ENCODE measurements at regions not wholly inside any gene's neighbourhood (a gene's known extent, or its start where the extent isn't known, plus 50 kb on each side); places are given as distances from the start of the nearest gene placed in this dataset.

GRCh38 chr5:15260356-15261268, 239.4 kb upstream of the FBXL7 start:
- no peak for DNase-seq

DNA sequence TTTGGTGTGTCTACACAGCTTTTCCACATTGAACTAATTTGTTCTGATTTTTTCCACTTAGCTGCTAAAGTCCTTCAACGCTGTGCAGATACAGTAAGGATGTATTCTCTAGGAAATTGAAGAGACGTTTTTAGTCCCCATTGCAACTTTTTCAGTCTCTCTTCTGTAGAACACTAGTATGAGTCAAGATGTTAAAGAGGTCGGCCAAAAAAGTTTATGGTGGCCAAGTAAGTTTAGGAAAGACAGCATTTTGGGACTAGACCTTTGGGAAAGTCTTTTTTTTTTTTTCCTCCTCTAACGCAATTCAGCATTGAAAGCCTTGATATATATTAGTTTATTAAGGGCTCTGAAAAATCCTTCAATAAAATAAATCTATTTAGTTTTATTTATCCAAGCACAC, 243.5 kb upstream of the FBXL7 start:
- no peak for DNase-seq

DNA sequence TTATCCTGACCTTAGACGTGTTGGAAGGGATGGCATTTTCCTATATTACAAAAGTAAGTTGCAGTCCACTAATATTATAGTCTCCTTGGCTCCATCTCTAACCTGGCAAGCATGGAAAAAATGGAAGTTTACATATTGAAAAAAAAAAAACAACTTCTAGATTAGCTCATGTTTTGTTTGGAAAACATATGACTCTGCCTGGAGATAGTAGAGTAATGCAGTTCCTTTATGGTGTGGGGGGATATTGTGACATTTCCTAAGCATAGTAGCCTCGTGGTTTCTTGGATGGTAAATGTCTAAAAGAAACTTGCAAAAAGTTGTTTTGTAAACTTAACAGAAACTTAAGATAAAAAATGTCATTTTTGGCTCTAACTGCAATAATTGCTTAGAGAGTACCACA, 244.4 kb upstream of the FBXL7 start:
- DNase-seq = no peak

GRCh38 chr5:15254607-15255006, 245.4 kb upstream of the FBXL7 start:
- DNase-seq = no peak

GRCh38 chr5:15252331-15252730, 247.6 kb upstream of the FBXL7 start:
- DNase-seq = no peak

DNA sequence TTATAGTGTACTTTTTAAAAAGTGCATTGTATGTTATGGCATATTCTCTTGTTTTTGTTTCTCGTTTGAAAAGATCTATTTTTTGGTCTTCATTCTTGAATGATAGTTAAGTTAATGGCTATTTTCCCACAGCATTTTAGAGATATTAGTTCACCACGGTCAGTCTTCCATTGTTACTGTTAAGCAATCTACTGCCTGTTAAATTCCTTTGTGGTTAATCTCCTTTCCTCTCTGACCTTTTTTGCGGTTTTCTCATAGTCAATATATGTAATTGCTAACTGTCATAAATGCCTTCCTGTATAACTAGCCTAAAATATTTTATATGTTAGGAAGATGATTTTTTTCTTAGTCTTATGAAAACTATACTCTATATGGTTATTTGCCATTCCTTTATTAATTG, 250.8 kb upstream of the FBXL7 start:
- DNase-seq = no peak

DNA sequence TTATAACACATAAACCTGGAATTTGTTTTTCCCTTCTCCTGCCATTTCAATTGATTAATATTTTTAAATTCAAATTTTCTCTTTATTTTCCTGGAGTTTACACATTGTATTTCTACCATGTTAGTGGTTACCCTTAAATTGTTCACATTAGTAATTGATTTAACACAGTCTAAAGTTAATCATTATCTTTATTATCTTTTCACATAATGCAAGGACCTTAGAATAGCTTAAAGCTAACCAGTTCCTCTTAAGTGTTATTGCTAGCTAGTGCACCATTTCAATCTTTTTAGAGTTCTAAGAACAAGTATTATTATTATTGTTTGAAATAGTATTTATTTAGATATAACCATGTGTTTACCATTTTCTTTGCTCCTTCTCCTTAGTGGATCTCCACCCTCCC, 251.2 kb upstream of the FBXL7 start:
- no peak for DNase-seq

GRCh38 chr5:15245913-15246312, 254.1 kb upstream of the FBXL7 start:
- no peak for DNase-seq

DNA sequence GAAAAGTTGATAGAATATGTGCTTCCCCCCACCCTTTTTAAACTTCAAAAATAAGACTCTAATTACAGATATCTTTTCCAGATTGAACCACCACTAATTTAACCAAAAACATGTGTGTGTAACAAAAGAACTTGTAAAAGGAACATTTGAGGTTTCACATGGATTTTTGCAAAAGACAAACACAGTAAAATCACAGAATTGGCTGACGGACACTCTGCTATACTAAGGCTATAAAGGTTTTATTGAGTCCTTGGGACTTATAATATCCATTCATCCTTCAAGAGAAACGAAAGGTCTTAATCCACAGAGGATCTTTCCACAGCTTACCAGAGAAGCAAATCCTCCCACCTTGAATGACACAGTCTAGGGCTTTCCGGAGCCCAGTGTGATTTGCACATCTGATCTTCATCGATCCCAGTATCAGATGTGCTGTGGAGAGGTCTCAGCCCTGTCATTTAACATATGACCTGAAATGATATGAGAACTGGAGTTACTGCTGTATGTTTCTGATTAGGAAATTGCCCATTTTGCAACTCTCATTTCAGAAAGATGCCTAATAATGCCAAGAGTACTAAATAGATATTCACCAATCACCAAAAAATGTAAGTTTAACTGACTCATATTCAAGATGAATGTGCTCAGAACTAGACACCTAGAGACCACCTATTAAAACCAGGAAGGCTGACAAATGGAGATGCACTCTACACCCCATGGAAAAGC, 256.5 kb upstream of the FBXL7 start:
- no peak for DNase-seq

GRCh38 chr5:15241216-15241821, 258.7 kb upstream of the FBXL7 start:
- DNase-seq = no peak

DNA sequence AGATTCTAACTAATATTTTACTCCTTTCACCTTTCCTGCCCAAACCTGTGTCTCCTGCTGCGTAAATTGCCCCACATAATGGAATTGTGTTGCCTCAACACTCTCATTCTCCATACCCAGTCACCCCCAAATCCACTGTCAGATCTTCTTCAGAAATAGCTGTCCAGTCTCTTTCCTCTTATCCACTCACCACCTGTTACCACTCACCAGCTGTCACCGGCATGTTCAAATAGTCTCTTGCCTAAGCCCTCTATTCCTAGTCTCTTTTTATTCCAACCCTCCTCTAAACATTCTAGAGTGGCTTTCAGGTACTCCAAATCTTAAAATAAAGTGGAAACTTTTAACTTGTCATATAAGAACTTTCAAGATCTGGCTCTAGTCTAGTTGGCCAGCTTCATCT, 262.0 kb upstream of the FBXL7 start:
- no peak for DNase-seq

DNA sequence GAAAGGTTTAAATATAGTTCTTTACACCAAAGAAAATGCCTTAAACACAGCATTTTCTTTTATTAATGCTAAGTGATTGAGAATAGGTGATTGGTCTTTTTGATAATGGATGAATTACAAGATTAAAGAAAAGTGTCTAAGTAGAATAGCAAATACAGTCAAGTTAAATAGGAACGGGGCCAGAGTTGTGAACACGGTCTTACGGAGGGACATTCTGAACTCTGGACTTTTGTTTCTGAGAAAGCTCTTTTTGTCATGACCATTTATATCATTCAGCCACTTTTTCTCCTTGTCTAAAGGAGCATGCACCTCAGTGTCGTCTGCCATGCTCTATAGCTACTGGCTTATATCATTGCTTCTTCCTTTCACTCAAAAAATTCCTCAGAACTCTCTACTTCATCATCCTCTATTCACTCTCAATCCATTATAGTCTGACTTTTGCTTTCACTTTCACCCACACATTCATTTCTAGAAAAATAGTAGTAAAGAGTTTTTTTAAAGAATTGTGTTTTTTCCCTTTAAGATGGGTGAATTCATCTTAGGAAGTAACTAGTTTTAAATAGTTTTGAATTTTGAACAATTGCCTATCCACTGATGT, 263.0 kb upstream of the FBXL7 start:
- DNase-seq = no peak

GRCh38 chr5:15234911-15235310, 265.1 kb upstream of the FBXL7 start:
- no peak for DNase-seq

- no peak for DNase-seq
Measured at GRCh38 chr5:15234366-15234765, 265.6 kb upstream of the FBXL7 start.

- DNase-seq = no peak
Measured at GRCh38 chr5:15233566-15233965, 266.4 kb upstream of the FBXL7 start.

DNA sequence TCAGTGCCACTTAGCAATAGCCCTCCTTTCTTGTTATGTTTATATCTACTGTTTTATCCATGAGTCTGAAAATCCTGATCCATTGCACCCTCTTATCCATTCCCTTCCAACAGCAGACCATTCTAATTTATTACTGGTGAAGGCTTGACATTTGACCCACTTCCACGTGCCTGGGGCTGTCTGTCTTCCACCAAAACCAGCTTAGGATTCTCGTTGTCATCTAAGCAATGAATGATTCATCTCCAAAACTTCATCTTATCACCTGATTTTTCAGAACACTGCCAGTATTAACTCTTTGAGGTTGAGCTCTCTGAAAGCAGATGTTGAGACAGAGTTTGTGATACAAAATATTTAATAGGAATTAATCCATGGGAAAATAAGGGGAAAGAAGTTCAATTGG, 277.8 kb upstream of the FBXL7 start:
- DNase-seq = no peak

- no peak for DNase-seq
Measured at GRCh38 chr5:15220642-15221173, 279.3 kb upstream of the FBXL7 start.

DNA sequence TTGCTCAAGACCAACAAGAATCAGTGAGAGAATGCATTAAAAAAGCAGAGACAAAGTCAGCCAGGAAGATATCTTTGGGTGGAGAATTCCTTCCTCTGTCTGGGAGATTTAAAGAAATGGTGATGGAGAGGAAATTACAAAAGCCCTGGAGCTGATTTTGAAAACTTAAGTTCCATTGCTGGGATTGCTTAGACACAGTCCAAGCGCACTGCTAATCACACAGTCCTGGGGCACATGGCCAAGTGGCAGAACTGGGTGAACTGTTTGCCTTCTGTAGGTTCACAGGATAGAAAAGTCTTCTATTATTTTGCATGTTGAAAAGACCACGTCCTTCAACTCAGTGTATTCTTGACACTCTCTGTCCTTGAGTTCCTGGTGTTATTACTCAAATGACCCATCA, 284.9 kb upstream of the FBXL7 start:
- DNase-seq = no peak

DNA sequence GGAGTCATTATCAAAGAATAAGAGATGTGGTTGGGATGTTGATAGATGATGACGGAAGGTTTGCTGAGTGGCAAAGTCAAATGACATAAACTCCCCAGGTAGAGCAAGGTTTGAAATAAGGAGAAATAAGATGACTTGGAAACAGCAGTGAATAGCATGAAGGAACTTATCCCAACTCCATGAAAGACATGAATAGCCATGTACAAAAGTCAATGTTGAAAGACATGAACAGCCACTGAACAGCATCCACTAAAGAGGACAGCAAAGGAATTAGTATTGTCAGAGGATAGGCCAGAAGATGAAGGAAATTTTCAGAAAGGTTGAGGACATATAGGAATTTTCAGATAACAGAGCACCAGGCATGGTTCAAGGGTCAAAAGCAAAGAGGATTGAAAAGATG, 286.0 kb upstream of the FBXL7 start:
- no peak for DNase-seq

DNA sequence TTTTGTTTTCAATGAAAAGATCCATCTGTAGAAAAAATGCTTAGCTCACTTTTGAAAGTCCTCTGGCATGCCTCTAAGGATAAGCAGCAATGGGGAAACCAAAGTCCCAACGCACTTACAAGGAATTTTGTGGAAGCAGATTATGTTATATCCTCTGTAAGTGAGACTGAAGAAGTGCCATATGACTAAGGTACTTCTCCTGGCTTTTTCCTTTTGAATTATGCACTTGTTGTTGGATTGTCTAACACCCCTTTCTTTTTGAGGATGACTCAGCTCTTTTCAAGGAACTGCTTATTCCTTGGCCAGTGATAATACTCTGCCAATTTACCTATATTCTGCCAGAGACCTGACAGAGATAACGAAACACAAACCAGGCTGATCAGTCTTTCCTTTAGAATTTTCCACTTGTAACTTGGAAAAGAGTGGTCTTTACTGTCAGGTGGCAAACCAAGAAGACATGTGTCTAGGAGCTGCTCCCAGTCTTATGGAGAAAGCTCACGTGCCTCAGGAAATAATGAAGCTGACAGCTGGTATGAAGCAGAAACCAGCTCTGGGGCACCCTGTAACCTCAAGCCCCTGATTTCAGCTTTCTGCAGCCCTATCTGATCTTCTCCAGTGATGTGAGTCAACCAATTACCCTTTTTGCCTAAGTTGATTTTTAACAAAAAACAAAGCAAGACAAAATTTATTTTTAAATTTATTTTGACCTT, 290.8 kb upstream of the FBXL7 start:
- DNase-seq = no peak

DNA sequence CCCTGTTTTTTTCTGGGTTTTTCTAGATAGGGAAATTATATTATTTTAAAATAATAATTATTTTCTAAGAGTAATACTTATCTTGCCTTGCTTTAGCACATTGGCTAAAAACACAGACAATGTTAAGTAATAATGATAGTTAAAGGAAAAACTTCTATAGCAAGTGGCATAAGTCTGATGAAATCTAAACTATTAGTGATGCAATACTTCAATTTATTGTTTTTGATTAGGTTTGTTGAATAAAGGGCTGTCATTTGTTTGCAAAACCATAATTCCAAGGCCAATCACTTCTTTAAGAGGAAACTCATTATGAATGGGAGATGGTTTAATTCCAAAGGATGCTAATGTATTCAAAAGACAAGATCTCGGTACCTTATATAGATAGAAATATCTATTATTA, 293.8 kb upstream of the FBXL7 start:
- DNase-seq = no peak

DNA sequence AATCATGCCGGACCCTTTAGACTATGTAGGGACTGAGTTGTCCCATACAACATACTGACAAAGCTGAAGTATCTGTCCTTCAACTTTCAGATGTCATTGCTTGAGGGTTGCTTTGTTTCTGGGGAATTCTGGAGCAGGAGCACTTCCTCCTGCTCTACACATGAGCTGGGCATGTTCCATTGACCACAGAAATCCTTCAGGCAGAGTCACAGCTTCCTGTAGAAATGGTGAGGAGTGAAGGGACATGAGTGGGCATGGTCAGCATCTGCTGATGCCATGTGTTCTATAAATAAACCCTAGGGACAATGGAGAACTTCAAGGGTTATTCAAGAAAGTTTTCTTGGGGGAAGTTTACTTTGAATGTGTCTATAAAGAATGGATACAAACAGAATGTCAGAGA, 296.6 kb upstream of the FBXL7 start:
- no peak for DNase-seq

- no peak for DNase-seq
Measured at GRCh38 chr5:15191012-15191411, 309.0 kb upstream of the FBXL7 start.
